HG03060 (cell line): ENCODE measurements at regions not wholly inside any gene's neighbourhood (a gene's known extent, or its start where the extent isn't known, plus 50 kb on each side); places are given as distances from the start of the nearest gene placed in this dataset.

Experiments
- ATAC-seq: cut with Tn5 transposase; IDR thresholded peaks from one replicate; pipeline ENCODE4 v1.9.1; 2021; ENCODE audit warnings: low read depth, moderate number of reproducible peaks; ENCODE audit not compliant: unreplicated experiment

- no peak for ATAC-seq
Observed at GRCh38 chr13:95494082-95494681, 58.3 kb upstream of the CLDN10 start.

DNA sequence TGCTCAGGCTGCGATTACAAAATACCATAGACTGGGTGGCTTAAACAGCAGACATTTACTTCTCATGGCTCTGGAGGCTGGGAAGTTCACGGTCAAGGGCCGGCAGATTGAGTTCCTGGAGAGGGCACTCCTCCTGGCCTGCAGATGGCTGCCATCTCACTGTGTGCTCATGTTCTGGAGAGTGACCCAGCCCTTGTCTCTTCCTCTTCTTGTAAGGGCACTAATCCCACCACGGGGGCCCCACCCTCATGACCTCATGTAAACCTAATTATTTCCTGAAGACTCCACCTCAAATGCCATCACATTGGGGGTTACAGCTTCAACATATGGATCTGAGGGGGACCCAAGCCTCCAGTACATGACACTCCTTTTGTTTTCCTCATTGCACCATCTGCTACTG lies 56.0 kb upstream of the CLDN10 start:
- no peak for ATAC-seq

DNA sequence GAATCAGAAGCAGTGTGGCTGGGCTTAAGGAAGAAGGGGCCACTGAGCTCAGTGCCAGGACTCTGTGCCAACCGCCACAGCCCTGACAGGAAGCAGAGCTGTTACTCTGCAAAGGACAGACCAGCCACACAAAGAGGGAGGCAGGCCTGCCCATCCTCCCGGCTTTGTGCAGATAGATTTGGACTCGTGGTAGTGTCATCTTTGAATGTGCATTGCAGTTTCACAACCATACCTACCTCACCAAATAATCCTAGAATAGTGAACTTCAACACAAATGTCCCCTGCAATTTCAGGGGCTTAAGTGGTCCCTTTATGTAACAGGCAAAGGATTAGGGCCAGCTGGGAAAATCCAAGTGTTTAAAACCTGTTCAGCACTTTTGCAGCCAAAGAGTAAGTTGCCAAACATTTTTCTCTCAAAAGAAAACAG lies 55.1 kb upstream of the CLDN10 start:
- ATAC-seq, result no peak

GRCh38 chr13:95498886-95499285 lies 53.6 kb upstream of the CLDN10 start:
- no peak for ATAC-seq

GRCh38 chr13:95499811-95500712 lies 52.5 kb upstream of the CLDN10 start:
- ATAC-seq, result no peak

DNA sequence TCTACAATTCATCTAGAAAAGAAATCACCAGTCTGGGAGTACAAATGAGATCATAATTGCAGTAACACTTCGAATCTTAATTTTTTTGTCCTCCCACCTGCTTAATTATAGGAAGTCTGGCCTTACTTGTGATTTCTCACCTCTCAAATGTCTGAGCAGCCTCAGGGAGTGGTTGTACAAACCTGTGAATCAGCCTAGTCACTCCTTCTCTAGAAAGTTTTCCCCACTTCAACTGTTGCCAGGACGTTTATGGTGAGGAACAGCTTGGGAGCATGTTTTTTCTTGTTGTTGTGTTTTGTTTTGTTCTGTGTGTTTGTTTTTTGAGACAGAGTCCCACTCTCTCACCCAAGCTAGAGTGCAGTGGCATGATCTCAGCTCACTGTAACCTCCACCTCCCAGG lies 50.3 kb upstream of the CLDN10 start:
- ATAC-seq, result no peak
